Right forelimb (tissue), 1 donor: ENCODE measurements at regions not wholly inside any gene's neighbourhood (a gene's known extent, or its start where the extent isn't known, plus 50 kb on each side); places are given as distances from the start of the nearest gene placed in this dataset.

Experiments used
- DNase-seq: peaks from one replicate; pipeline ENCODE4 v3.0.0-alpha.2; 2018

GRCh38 chr3:159856590-159857104 lies 132.0 kb upstream of the IL12A start:
- no peak for DNase-seq

GRCh38 chr3:159857840-159858239 lies 130.8 kb upstream of the IL12A start:
- no peak for DNase-seq

- DNase-seq: no peak
Observed at GRCh38 chr3:159858650-159859049, 130.0 kb upstream of the IL12A start.

- DNase-seq: no peak
Observed at GRCh38 chr3:159859424-159859823, 129.2 kb upstream of the IL12A start.

GRCh38 chr3:159859836-159860235 lies 128.8 kb upstream of the IL12A start:
- DNase-seq: no peak

- no peak for DNase-seq
Observed at GRCh38 chr3:159860269-159861116, 128.1 kb upstream of the IL12A start.

GRCh38 chr3:159861369-159861987 lies 127.2 kb upstream of the IL12A start:
- DNase-seq: no peak

- DNase-seq: no peak
Observed at GRCh38 chr3:159865041-159865579, 123.5 kb upstream of the IL12A start.

GRCh38 chr3:159866201-159866746 lies 122.4 kb upstream of the IL12A start:
- DNase-seq: no peak

- no peak for DNase-seq
Observed at GRCh38 chr3:159867372-159867771, 121.3 kb upstream of the IL12A start.

DNA sequence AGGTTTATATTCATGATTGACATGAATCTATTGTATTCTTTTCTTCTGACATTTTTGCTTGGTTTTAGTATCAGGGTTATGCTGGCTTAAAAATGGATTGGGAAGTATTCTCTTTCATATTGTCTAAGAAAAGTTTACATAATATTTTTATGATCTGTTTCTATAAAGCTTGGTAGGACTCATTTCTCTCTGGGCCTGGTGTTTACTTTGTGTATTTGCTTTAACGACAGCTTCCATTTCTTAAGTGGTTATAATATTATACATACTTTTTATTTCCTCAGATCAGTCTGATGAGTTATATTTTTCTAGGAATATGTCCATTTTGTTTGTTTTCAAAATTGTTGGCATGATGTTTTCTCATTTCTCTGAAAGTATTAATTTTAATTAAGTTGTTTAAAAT lies 117.9 kb upstream of the IL12A start:
- DNase-seq: no peak

DNA sequence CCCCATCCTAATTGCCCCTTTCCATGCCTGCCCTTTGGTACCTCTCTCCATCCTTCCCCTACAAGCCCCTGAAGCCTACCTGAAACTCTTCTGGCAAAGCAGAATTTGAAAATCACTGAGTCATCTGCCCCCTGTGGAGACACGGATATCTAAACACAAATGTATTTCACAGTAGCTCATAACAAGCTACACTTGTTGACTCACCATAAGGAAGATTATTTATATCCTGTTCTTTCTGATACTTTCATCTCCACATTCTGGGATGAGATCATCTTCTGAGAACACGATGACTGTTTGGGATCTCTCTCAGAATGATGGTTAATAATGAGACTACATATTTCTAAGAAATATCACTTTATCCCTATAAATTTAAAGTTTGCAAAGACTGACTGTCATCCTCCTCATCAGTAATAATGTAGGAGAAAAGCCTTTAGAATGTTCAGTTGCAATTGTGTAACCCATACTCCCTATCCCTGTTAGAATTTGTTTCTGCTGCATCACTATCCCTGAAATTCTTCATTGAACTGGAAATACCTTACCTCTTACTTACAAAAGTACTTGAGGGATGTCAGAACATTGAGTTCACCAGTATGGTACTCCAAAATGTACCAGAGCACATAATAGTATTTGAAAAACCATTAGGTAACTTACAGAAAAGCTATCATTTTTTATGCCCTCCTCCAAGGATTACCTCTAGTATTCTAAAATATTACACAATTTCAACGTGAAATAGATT lies 116.1 kb upstream of the IL12A start:
- no peak for DNase-seq

DNA sequence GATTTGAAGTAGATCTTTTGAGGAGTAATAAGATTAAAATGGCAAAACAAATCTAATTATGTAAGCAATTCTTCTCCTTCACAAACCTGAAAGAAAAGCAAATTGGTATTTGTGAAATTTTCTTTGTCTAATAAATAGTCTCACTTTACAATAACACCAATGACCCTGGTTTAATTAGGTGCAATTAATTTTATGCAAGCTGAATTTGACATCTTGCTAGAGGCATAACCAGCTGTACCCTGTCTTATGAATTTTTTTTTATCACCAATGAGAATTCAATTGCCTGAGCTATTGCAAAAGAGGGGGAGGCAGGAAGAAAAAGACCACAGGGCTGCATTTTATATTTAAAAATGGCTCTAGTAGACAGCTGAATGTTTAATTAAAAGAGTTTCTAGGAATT lies 113.5 kb upstream of the IL12A start:
- no peak for DNase-seq

GRCh38 chr3:159877924-159878323 lies 110.7 kb upstream of the IL12A start:
- DNase-seq: no peak

DNA sequence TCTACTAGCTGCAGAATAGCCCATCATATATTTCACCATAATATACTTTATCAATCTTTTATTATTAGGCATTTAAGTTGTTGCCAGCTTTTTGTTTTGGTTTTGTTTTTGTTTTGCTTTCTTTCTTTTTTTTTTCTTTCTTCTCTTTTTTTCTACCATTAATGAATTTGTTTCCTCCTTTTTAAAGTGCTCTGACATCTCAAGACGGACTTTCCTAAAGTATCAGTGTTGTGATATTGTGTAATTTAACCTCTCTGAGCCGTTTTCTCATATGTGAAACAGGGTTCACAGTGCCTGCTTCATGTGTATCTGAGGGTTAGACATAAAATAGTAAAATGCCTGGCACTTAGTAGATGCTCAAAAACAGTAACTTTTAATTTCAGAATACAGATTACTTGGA lies 109.5 kb upstream of the IL12A start:
- no peak for DNase-seq

DNA sequence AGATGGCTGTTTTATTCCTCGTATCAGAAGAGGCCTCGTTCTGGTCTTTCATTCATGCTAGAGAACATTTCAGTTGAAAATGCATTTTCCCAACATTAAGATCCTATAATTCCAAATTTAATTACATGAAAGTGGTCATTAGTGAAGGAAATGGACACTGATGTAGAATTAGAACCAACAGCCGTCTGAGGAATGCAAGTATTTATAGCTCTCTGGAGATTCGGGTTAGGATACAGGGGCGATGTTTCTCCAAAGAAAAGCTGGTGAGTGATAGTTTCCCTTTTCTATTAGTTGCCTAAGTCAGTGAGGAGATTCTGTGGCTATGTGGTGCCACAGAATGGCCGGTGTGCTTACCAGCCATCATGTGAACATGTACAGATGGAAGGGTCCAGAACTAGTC lies 109.0 kb upstream of the IL12A start:
- no peak for DNase-seq

DNA sequence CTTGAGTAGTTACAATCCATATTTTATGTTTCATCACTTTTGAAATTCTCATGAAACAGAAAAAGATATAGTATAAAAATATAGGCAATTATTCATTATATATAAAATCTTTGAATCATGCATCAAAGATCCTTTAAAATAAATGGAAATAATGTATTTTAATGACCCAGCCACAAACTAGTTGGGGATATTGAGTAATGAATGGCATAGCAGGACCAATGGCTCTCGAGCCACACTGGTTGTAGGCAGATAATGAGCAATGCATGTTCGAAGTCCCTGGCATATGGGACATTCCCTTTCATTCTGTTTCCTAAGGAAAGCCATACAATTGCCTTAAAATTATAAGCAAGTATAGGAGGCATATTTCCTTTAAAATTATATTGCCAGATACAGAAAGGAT lies 107.4 kb upstream of the IL12A start:
- no peak for DNase-seq

DNA sequence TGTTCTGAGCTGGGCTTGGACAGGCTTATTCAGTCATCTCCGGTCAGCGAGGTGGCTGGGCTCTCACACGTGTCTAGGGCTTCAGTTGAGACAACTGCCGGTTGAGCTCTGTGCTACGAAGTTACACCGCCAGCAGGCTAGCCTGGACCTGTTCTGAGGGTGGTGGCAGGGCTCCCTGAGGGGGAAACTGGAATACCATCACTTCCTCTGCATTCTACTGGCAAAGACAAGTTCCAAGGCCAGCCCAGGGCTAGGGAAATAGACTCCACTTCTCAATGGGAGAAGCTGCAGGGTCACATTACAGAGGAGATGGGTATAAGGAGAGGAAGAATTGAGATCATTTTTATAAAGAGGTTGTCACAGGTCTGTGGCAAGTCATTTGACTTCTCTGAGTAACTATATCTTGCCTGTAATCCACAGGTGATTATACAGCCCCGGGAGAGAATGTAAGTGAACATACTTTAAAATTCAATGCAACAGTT lies 106.8 kb upstream of the IL12A start:
- no peak for DNase-seq

DNA sequence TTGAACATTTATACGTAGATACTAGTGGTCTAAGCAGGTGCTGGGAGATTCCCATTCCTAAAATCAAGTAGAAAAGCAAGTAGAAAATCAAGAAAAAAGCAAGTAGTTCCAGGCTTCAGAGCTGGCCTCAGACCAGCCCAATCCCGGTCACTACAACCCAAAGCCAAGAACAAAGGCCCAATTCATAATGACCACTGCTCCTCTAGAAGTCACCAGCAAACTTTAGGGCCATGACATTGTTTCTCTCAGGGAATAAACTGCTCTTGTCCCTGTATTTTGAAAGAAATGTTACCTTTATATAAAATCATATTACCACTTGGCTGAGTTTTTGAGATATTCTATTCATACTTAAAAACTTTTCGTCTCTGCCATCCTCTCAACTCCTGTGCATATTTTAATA lies 106.3 kb upstream of the IL12A start:
- DNase-seq: no peak

DNA sequence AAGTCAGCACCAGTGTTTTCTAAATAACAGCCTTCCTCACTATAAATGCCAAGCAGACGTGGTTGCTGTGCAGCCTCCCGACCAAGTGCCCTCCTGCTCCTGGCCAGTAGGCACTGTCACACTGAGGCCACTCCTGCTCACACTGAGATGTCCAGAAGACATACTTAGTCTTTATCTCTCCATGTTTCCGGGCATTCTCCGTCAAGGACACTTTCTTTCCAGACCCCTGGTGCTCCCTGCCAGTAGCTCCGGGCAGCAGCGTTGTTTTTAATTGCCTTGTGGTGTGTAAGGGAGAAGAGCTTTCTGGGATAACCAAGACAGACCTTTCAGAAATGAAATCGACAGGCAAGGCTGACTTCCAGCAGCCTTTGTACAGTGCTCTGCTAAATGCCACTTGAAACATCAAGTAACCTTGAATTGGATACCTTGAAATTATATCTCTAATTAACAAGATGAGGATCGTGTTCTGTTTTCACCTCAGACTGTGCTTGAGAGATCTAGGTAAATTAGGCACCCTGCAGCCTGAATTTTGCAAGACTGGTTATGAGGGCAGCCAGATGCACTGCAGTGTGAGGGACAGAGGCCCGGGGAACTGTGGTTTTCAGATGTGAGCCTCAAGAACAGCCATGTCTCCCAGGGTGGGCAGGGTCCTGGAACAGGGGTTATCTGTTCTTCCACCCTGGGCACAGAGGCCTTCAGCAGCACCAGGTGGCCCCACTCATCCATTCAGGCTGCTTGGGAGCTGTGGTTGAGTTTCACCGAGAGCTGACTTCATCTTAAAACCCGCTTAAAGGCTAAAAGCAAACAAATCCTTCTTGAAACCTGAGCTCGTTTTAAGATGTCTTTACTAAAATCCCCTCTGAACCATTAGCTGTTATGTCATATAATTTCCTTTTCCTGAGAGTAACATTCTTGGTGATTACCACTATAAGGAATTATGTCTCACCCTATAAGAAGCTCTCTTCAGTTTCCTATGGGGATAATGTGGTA lies 105.5 kb upstream of the IL12A start:
- no peak for DNase-seq

GRCh38 chr3:159884661-159885402 lies 103.8 kb upstream of the IL12A start:
- DNase-seq: no peak
